GM19239 (cell line): ENCODE measurements at regions not wholly inside any gene's neighbourhood (a gene's known extent, or its start where the extent isn't known, plus 50 kb on each side); places are given as distances from the start of the nearest gene placed in this dataset.
"Not testable (repeated sequence)": the region's sequence is repeated elsewhere in the genome, so short reads cannot be mapped to it uniquely, and the experiment has no call there.

Experiments used
- DNase-seq: peaks from one replicate; pipeline ENCODE4 v3.0.0; 2011; ENCODE audit warnings: low spot score; ENCODE audit not compliant: insufficient read length
- FAIRE-seq: peaks from 2 replicates; lab custom pipeline; 2011; peaks lifted over from hg19 to GRCh38; lab: Jason Lieb, UNC

DNA sequence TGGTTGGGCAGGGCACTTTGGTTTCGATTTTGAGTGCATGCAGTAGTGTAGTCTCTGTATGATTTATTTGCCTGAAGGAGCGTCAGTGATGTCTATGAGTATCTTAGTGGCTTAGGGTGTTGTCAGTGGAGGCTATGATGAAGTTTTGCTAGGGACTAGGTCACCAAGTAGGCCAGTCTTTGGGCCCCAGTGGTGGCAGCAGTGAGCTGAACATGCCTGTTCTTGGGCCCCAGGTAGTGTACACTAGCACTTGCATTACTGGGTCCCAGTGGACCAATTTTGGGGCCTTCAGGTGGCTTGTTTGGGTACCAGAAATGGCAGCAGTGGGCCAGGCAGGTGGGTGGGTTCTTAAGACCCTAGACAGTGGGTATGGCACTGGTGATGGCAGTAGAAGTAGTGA, 598.7 kb upstream of the SPRY2 start:
- DNase-seq (no peak), FAIRE-seq (no peak)

DNA sequence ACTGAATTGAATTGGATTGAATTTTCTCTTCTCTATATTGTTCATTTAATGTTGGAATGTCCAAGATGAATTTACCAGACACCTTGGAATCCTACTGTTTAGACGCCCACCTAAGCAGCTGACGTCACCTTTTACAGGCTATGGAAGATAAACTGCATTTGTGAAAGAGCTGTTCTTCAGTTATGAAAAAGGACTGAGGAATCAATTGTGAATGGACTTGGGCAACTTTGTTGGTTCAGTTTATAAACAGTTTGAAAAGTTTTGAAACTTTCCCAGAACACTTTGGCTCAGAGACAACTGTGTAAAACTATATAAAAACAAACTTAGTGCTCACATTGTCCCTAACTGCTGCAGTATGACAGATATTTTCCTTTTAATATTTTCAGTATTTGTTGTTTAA, 590.8 kb upstream of the SPRY2 start:
- FAIRE-seq (no peak), DNase-seq (no peak)

DNA sequence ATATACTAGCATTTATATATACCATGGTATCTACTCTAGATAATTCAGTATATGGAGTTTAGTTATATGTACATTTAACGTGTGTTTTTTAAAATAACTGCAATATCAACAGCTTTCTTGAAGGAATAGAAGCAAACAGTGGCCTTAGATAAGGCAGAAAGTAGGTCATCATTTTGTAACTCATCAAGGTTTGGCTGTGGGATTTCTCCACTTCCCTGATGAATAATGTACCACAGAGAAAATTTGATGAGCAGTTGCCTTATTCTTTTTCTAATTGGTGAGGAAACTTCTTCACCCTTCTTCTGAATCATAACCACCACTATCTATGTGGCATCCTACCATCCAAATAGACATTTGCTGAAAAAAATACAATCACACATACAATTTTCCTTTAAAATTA, 590.2 kb upstream of the SPRY2 start:
- no peak for FAIRE-seq
- no peak for DNase-seq

DNA sequence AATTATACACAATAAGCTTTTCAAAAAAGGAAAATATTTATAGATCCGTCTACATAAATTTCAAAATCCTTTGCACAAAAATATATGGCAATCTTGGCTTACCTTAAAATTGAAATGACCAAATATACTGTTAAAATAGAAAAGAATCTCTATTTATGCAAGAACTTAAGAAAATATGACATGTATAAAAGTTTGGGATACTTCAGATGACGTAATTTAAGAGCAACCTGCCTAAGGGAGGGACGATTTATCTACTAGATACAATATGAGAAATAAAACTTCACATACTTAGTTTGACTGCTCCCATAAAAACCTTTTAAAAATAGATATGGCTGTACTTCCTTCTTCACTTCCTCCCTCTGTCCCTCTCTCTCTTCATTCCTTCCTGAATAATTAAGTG, 587.3 kb upstream of the SPRY2 start:
- DNase-seq (no peak), FAIRE-seq (no peak)

DNA sequence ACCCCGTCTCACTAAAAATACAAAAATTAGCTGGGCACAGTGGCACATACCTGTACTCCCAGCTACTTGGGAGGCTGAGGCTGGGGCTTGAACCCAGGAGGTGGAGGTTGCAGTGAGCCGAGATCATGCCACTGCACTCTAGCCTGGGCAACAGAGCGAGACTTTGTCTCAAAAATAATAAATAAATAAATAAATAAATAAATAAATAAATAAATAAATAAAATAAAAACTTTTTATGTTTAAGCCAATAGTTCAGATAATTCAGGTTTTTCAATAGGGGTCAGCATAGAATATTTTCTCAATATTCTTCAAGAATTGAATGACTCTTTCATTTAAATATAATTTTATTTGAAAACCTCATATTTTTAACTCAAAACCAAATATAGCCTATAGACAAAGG, 585.1 kb upstream of the SPRY2 start:
- FAIRE-seq, DNase-seq: not testable (repeated sequence)

DNA sequence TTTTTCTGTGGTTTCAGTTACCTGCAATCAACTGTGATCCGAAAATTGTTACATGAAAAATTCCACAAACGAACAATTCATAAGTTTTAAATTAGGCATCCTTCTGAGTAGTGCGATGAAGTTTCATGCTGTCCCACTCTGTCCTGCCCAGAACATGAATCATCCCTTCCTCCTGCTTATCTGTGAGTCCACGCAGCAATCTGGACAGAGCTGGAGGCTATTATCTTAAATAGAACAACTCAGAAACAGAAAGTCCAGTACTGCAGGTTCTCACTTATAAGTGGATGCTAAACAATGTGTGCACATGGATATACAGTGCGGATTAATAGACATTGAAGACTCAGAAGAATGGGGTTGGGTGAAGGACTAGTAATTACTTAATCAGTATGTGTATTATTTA, 583.7 kb upstream of the SPRY2 start:
- no peak for DNase-seq
- FAIRE-seq: no peak

DNA sequence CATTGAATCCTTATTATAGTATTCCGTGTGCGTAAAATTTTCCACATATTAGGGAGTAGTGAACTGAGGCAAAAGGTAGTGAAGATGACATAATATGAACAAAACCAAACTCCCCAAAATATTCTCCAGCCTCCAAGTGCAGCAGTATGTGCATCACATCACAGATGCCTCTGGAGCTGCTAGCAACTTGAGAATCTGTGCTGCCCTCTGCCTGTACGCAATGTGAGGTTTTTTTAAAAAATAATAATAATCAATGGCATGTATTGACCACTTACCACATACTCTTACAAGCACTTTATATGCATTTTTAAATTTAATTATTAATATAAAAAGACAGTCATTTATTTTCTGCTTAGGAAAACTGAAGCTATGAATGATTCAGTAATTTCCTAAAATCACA, 583.0 kb upstream of the SPRY2 start:
- DNase-seq: no peak
- no peak for FAIRE-seq

DNA sequence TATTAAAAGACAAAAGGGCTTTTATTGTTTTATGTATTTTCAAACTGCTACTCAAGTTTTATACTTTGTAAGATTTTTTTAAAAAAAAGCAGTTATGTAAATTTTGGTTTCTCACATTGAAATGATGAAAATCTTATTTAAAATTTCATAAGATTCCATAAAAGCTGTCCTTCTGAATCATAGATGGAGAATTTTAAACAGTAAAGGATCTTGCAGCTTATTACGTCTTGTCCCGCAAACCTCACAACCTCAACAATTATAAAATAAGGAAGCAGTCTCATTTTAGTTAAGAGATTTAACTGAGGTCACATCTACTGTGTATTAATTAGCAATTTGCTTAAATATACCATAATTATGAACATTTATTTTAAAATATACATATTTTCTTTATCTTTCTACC, 581.0 kb upstream of the SPRY2 start:
- FAIRE-seq (no peak), DNase-seq (no peak)

DNA sequence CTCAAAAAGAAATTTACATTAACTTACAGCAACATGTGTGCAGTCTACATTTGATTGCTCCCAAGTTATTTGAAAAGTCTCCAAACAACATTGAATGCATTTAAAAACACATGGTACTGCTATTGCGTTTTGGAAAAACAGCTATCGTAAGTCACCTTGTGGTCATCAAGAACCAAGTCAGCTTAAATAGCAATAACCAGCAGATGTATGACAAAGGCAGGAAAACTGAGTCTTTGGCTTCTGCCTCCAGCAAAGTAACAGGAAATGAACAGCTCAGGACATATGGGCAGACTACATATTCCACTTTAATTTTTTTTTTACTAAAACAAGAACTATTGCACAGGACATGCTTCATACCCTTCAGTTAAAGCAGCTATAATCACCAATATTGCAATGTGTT, 580.6 kb upstream of the SPRY2 start:
- FAIRE-seq (no peak), DNase-seq (no peak)

DNA sequence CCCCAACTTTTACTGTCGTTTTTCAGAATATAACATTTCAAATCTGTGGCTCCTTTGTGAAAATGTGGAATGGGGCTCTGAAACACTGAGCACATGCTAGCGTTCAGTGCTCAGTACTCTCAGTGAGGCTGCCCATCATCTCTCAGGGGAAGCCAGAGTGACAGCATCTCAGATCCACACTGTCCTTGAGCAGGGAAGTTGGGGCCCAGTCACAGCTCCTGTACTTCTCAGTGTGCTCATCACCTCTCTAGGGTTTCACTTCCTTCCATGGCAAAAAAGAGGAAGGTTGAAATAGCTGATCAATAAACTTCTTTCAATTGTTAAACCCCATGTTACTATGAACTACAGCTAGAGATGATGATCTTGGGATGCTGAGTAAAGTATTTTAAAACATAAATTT, 565.9 kb upstream of the SPRY2 start:
- FAIRE-seq: no peak
- no peak for DNase-seq

DNA sequence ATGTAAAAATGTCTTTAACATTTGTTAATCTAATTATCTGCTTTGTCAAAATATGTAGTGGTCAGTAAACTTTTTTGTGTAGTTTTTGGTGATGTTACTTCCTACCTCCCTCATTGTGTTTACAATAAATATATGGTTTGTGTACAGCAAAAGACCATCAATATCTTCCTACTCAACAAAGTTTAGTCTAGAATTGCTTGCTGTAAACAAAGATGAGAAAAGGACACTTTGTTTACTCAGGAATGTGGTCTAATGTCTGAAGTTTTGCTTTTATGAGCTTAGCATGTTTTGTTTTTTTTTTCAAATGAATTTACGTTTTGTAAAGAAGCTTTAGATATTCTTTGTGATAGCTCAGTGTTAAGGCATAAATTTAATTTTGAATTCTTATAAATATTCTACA, 563.5 kb upstream of the SPRY2 start:
- no peak for DNase-seq
- FAIRE-seq: no peak

DNA sequence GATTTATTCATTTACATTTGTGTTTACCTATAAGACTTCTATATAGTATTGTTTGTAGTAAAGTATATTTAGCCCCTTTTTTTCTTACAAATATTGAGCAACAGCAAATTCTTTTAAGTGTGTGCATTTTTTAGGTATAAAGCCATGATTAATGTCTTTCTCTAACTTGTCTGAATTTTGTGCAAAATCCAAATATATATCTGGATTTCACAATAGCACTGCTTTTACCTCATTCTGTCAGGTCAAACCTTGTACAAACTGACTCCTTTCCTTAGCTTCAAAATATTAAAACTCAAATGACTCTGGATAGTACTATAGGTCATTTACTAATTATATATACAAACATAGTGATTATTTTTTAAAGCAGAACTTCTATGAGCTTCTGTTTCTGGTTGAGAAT, 563.0 kb upstream of the SPRY2 start:
- FAIRE-seq: no peak

DNA sequence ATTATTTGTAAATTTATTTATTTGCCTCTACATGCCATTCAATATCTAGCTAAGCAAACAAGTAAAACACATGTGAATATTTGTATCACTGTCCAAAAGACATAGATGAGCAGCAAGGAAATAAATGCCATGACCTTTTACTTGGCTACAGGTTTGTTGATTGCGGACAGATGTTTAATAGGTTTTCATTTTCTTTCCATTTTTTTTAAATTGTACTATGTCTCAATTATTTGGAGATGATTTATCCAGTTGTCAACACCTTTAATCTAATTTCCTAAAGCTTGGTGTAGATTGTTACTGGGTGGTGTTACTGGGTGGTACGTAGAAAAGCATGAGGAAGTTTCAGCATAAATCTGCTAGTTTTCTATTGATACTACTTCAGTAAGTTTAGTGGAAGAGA, 560.6 kb upstream of the SPRY2 start:
- DNase-seq: no peak
- no peak for FAIRE-seq

More for the DNA sequence above, 563.0 kb upstream of the SPRY2 start:
- DNase-seq: no peak

DNA sequence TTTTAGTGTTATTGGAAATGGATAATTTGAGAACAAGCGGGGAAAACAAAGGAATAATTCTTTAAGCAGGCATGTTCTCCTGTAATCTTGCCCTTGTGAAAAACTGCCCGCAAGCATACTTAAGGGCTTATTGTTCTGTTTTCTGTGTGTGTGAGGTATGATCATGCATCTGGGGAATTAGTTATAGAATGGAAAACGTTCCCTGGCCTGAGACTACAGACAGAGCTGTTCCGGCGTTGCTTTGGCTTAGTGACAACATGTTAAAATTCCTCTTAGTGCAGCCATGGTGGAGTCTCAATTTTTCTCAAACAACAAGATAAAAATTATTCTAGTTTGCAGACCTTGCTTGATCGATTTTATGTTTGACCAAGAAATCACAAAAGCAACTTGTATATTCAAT, 560.2 kb upstream of the SPRY2 start:
- FAIRE-seq: no peak
- DNase-seq: no peak

DNA sequence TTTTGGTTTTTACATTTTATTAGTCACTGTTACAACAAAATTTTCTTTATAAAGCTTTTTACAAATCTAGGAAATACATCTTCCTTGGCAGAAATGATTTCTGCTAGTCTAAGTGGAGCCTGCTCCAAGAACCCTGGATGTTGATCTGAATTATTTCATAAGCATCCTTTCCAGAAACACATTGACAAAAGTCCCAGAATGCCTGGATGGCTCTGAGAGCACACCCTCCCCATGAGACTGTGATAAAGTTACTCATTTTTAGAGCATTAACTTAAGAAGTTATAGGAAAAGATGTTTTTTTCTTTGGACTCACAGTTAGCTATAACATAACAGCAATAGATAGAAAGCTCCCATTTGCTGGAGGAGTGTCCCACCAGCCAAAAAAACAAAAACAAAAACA, 559.6 kb upstream of the SPRY2 start:
- no peak for FAIRE-seq

DNA sequence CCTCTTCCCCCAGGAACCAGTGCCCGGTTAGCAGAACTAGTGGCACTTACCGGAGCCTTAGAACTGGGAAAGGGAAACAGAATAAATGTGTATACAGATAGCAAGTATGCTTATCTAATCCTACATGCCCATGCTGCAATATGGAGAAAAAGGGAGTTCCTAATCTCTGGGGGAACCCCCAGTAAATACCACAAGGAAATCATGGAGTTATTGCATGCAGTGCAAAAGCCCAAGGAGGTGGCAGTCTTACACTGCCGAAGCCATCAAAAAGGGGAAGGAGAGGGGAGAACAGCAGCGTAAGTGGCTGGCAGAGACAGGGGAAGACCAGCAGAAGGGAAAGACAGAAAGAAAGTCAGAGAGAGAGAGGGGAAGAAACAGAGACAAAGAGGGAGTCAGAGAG, 556.7 kb upstream of the SPRY2 start:
- not testable (repeated sequence) for DNase-seq, FAIRE-seq

More for the DNA sequence above, 559.6 kb upstream of the SPRY2 start:
- DNase-seq: no peak

DNA sequence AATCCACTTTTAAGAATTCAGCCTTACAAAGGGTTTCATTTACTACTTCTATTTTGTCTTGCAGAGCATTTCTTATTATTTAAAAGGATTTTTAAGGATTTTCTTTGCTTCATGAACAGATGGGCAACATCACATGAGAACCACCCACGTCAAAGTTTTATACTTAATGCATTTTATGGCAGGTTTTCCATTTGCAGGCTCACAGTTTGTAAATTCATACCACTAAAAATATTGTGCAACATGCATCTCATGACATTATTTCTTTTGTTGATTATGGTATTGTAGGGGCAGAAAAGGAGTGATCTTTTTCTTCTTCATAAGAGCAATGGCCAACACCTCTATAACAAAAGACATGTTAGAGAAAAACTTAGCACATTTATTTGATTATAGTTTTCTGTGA, 554.0 kb upstream of the SPRY2 start:
- no peak for DNase-seq
- FAIRE-seq: no peak

DNA sequence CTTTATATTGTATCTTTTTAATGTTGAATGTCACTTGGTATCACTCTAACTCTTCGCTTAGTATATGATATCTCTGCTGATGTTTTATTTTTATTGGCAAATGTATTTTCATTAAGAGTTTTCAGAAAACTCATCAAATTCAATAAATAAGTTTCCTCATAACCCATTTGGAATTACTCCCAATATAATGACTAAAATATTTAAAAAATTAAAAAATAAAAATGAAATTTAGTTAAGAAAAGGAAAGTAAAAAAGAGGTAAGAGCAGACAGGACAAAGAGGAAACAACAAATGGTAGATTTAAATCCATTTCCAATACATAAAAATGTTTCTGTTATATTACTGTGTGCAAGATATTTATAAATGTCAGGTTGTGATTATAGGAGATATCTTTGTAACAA, 548.9 kb upstream of the SPRY2 start:
- DNase-seq: no peak
- no peak for FAIRE-seq

DNA sequence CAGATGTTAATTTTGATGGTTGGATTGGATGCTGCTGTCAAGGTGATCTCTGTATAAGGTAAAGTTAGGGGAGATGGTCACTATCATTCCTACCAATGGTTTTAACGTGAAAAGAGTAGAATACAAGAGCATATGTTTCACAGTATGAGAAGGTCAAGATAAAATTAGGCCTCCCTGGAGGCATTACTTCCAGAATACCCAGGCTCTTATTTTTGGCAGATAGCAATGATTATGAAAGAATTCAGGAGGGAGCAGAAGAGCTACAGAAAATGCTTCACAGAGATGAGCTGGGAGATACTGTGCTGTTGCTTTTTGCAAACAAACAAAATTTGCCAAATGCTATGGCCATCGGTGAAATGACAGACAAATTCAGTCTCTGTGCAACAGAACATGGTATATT, 547.5 kb upstream of the SPRY2 start:
- DNase-seq (no peak), FAIRE-seq (no peak)

DNA sequence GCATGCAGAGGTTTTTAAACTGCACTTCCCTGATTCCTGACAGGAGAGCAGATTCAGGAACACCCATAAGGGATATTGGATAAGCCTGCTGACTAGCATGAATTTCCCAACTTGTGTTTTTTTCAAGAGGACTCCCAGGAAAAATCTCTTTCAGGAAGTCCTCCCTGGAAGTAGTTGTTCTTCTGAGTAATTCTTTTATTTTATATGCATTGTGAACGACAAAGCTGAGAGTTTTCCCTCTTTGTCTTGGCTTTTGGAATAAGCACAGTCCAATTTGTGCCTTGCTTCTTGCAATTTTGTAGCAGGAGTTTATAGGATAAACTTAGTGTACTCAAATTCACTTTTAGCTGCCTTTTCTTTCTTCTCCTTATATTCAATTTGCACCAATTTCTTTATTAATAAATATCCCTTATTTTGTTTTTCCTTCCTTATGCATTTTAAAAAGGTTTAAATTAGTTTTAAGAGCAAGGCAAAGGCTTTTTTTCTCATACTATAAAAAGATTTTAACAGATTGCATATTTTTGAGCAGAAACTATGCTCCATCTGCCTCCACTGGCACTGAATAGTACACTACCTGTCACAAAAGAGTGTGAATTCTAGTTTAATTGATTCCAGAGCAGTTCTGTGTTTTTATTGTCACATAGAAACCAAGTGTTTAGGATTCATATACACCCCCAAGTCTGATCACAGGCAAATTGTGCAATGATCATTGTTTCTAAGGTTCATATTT, 543.3 kb upstream of the SPRY2 start:
- FAIRE-seq (no peak), DNase-seq (no peak)

DNA sequence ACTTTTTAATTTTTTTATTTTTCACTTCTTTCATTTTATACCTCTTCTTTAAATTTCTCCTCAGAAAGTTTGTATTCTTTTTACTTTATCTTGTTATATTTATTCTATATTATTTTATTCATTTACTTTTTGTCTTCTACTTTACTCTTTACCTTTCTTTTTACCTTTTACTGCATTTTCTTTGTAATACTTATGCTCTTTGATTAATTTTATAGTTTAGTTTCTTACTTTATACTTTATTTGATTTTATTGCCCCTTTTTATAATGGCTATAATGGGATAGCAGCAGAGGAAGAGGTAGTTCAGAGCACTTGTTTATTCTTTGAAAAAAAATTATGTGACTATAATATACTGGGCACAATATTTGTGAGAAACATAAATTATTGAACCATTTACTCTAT, 542.6 kb upstream of the SPRY2 start:
- DNase-seq: no peak
- no peak for FAIRE-seq

DNA sequence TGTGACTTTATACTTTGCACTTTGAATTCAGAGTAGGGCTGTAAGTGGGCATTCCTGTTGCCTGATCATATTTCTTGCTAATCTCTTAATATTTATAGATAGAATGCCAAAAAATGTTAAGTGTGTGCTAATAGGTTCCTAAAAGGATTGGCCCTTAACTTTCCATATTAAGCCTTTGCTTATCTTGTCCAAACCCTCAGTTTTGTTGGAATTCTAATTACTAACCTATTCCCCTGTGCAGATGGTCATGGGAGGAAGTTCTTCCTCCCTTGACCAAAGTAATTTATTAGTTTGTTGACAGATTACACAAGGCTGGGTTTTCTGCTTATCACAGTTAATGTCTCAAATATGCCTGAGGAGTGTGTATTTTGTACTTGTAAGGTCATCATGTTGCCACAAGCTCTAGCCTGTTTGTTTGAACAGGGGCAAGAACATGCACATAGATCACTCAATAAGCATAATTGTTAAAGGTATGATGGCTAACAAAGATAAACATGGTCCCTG, 541.1 kb upstream of the SPRY2 start:
- no peak for DNase-seq
- no peak for FAIRE-seq
